Liver (tissue), 8 donors: ENCODE measurements at regions not wholly inside any gene's neighbourhood (a gene's known extent, or its start where the extent isn't known, plus 50 kb on each side); places are given as distances from the start of the nearest gene placed in this dataset.

Experiments used
- DNase-seq: peaks from one replicate; pipeline ENCODE4 v3.0.0-alpha.2; 2017; ENCODE audit warnings: low spot score
- H3K27ac ChIP-seq, 2 donors: one replicate each; pipeline ENCODE4 v1.7.0; 2013; ENCODE audit warnings: inconsistent platforms in 2 of 2, low read length in 2 of 2, control low read depth in 1 of 2, low read depth in 1 of 2, mild to moderate bottlenecking in 1 of 2
- H3K27me3 ChIP-seq, 4 donors: one replicate each; pipeline versions ENCODE4 v1.6.1 to v1.7.0; 2013; ENCODE audit warnings: low read length in 3 of 4, inconsistent platforms in 1 of 4, mild to moderate bottlenecking in 1 of 4, moderate library complexity in 1 of 4; ENCODE audit not compliant: control insufficient read depth in 4 of 4, insufficient read depth in 4 of 4
- H3K36me3 ChIP-seq, 4 donors: one replicate each; pipeline versions ENCODE4 v1.6.1 to v1.7.0; 2013; ENCODE audit warnings: low read length in 3 of 4, mild to moderate bottlenecking in 3 of 4, low read depth in 1 of 4, moderate library complexity in 1 of 4; ENCODE audit not compliant: control insufficient read depth in 4 of 4, insufficient read depth in 3 of 4
- H3K4me1 ChIP-seq, 4 donors: one replicate each; pipeline versions ENCODE4 v1.6.1 to v1.7.0; 2013; ENCODE audit warnings: low read length in 3 of 4, mild to moderate bottlenecking in 3 of 4, moderate library complexity in 1 of 4; ENCODE audit not compliant: control insufficient read depth in 4 of 4, insufficient read depth in 4 of 4
- H3K4me3 ChIP-seq, 3 donors: one replicate each; pipeline versions ENCODE4 v1.6.1 to v1.7.0; 2013; ENCODE audit warnings: low read length in 3 of 3, control low read depth in 1 of 3, low read depth in 1 of 3, mild to moderate bottlenecking in 1 of 3
- H3K9ac ChIP-seq, 2 donors: one replicate each; pipeline ENCODE4 v1.7.0; 2013; ENCODE audit warnings: low read length in 2 of 2, mild to moderate bottlenecking in 2 of 2, moderate library complexity in 2 of 2, control low read depth in 1 of 2, low read depth in 1 of 2
- H3K9me3 ChIP-seq, 4 donors: one replicate each; pipeline versions ENCODE4 v1.6.1 to v1.7.0; 2013; ENCODE audit warnings: low read length in 3 of 4; ENCODE audit not compliant: control insufficient read depth in 4 of 4
- EGR1 ChIP-seq, 2 donors: IDR thresholded peaks; 2 replicates each; pipeline ENCODE4 v1.6.1; 2016 to 2018; ENCODE audit warnings: antibody characterized with exemption in 2 of 2, low read depth in 2 of 2
- FOXA2 ChIP-seq: IDR thresholded peaks from 2 replicates; pipeline ENCODE4 v1.6.1; 2016; ENCODE audit warnings: antibody characterized with exemption
- GABPA ChIP-seq, 2 donors: IDR thresholded peaks in 1 of 2; conservative IDR thresholded peaks in 1 of 2; 2 replicates each; pipeline ENCODE4 v1.6.1; 2016; ENCODE audit warnings: antibody characterized with exemption in 2 of 2, mild to moderate bottlenecking in 1 of 2, moderate library complexity in 1 of 2
- HNF4A ChIP-seq, 2 donors: conservative IDR thresholded peaks; 2 replicates each; pipeline ENCODE4 v1.6.1; 2016; ENCODE audit warnings: antibody characterized with exemption in 2 of 2, mild to moderate bottlenecking in 2 of 2
- JUND ChIP-seq, 2 donors: IDR thresholded peaks; 2 replicates each; pipeline ENCODE4 v1.6.1; 2016; ENCODE audit warnings: antibody characterized with exemption in 2 of 2
- NR2F2 ChIP-seq: IDR thresholded peaks from 2 replicates; pipeline ENCODE4 v1.6.1; 2016; ENCODE audit warnings: antibody characterized with exemption
- RAD21 ChIP-seq, 2 donors: IDR thresholded peaks; 2 replicates each; pipeline ENCODE4 v1.6.1; 2016; ENCODE audit warnings: antibody characterized with exemption in 2 of 2, mild to moderate bottlenecking in 2 of 2
- RXRA ChIP-seq, 2 donors: IDR thresholded peaks; 2 replicates each; pipeline ENCODE4 v1.6.1; 2017 to 2018; ENCODE audit warnings: antibody characterized with exemption in 2 of 2, mild to moderate bottlenecking in 1 of 2
- TAF1 ChIP-seq: conservative IDR thresholded peaks from 2 replicates; pipeline ENCODE4 v1.6.1; 2016; ENCODE audit warnings: antibody characterized with exemption, mild to moderate bottlenecking
- YY1 ChIP-seq: IDR thresholded peaks from 2 replicates; pipeline ENCODE4 v1.6.1; 2016; ENCODE audit warnings: antibody characterized with exemption, mild to moderate bottlenecking
- WGBS: extraction: QIAGEN DNeasy Blood & Tissue Kit; methylation state at CpG from one replicate; pipeline ENCODE4 v1.1.7; 2013; 5-methylcytosine and 5-hydroxymethylcytosine counted together
- TF ChIP-seq, protein P1 (sequence below): IDR thresholded peaks from 2 replicates; pipeline ENCODE4 v1.6.1; 2016; ENCODE audit warnings: antibody characterized with exemption
- TF ChIP-seq, protein P2 (sequence below): fragments of 150-350 bp; IDR thresholded peaks from 2 replicates; pipeline ENCODE4 v1.5.1; 2017; ENCODE audit warnings: improper control_type of control experiment, low read depth, low read length; ENCODE audit not compliant: missing input control
- TF ChIP-seq, protein P3 (sequence below): IDR thresholded peaks from 2 replicates; pipeline ENCODE4 v1.6.1; 2016; ENCODE audit warnings: antibody characterized with exemption
- TF ChIP-seq, protein P4 (sequence below): IDR thresholded peaks from 2 replicates; pipeline ENCODE4 v1.6.1; 2016; ENCODE audit warnings: antibody characterized with exemption
- TF ChIP-seq, protein P5 (sequence below): IDR thresholded peaks from 2 replicates; pipeline ENCODE4 v1.6.1; 2016; ENCODE audit warnings: antibody characterized with exemption, mild to moderate bottlenecking
- donor health status: healthy.
- donor health status: healthy.
- donor health status: healthy.
- donor health status: healthy.
- donor health status: healthy.

DNA sequence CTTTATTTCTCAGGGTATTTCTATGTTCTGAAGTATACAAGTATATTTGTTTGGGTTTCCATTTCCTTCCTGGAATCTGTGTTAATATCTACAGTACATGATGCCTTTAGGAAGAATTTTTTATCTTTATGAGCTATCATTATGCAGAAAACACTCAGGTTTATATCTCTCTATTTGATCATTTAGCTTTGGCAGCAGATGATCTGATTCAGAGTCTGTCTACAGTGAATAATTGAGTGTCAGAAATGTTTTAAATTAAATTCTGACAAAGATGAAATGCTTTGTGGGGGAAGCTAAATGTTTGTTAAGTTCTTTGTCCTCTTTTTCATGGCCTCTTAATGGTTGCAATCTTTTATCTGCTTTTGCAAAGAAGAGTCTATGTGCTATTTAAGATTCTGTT, 2141.0 kb upstream of the ACO1 start:
- Histone ChIP-seq H3K27ac (no peak overlapping the region), H3K36me3 (no peaks in the 10 kb centered on the region), H3K27me3 (peaks cover 0 to 2% (median 0%) of the 10 kb centered on the region in 4 donors), H3K4me1 (no peaks in the 10 kb centered on the region), H3K9ac (no peak overlapping the region), H3K4me3 (no peak overlapping the region), H3K9me3 (no peaks in the 10 kb centered on the region)
- DNase-seq: no peak
- TF ChIP-seq, protein P1, sequence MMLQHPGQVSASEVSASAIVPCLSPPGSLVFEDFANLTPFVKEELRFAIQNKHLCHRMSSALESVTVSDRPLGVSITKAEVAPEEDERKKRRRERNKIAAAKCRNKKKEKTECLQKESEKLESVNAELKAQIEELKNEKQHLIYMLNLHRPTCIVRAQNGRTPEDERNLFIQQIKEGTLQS: no peak
- TF ChIP-seq NR2F2 (no peak), RXRA (IDR thresholded peaks at IDR 0.05) (no peak), EGR1 (IDR thresholded peaks at IDR 0.05; ENCODE audit: low read depth in 2 of 2) (no peak), JUND (IDR thresholded peaks at IDR 0.05) (no peak), RAD21 (IDR thresholded peaks at IDR 0.05) (no peak), FOXA2 (no peak), TAF1 (no peak), HNF4A (conservative IDR thresholded peaks at IDR 0.05) (no peak), GABPA (IDR thresholded peaks at IDR 0.05 in 1 of 2, conservative IDR thresholded peaks at IDR 0.05 in 1 of 2) (no peak)
- TF ChIP-seq, protein P2, sequence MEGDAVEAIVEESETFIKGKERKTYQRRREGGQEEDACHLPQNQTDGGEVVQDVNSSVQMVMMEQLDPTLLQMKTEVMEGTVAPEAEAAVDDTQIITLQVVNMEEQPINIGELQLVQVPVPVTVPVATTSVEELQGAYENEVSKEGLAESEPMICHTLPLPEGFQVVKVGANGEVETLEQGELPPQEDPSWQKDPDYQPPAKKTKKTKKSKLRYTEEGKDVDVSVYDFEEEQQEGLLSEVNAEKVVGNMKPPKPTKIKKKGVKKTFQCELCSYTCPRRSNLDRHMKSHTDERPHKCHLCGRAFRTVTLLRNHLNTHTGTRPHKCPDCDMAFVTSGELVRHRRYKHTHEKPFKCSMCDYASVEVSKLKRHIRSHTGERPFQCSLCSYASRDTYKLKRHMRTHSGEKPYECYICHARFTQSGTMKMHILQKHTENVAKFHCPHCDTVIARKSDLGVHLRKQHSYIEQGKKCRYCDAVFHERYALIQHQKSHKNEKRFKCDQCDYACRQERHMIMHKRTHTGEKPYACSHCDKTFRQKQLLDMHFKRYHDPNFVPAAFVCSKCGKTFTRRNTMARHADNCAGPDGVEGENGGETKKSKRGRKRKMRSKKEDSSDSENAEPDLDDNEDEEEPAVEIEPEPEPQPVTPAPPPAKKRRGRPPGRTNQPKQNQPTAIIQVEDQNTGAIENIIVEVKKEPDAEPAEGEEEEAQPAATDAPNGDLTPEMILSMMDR: no peak
- TF ChIP-seq, protein P3, sequence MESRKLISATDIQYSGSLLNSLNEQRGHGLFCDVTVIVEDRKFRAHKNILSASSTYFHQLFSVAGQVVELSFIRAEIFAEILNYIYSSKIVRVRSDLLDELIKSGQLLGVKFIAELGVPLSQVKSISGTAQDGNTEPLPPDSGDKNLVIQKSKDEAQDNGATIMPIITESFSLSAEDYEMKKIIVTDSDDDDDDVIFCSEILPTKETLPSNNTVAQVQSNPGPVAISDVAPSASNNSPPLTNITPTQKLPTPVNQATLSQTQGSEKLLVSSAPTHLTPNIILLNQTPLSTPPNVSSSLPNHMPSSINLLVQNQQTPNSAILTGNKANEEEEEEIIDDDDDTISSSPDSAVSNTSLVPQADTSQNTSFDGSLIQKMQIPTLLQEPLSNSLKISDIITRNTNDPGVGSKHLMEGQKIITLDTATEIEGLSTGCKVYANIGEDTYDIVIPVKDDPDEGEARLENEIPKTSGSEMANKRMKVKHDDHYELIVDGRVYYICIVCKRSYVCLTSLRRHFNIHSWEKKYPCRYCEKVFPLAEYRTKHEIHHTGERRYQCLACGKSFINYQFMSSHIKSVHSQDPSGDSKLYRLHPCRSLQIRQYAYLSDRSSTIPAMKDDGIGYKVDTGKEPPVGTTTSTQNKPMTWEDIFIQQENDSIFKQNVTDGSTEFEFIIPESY: no peak
- TF ChIP-seq, protein P4, sequence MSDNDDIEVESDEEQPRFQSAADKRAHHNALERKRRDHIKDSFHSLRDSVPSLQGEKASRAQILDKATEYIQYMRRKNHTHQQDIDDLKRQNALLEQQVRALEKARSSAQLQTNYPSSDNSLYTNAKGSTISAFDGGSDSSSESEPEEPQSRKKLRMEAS: no peak

DNA sequence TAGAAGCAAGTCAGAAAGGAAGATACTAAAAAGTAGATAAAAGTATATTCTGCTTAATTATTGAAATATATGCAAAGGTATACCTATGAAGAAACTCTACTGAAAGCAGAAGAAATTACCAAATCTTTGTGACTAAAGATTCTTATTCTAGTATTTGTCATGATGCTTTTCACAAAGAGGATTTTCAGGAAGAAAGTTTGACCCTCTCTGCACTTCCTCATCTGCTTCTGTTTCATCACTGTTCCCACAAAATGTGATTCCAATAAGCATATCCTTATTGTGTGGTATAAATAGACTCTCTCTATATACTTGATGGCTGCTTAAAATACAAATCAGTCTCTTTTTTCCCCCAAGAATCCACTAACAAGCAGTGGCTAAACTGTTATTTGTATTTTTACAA, 2139.6 kb upstream of the ACO1 start:
- no peak for DNase-seq
- no peak overlapping the region for H3K27ac ChIP-seq
- H3K9me3 ChIP-seq: no peaks in the 10 kb centered on the region
- H3K4me1 ChIP-seq: no peaks in the 10 kb centered on the region
- TF ChIP-seq, protein P1: no peak
- TF ChIP-seq YY1: no peak
- H3K27me3 ChIP-seq: peaks cover 0 to 2% (median 0%) of the 10 kb centered on the region in 4 donors
- H3K4me3 ChIP-seq: no peak overlapping the region
- no peak overlapping the region for H3K9ac ChIP-seq
- no peaks in the 10 kb centered on the region for H3K36me3 ChIP-seq

DNA sequence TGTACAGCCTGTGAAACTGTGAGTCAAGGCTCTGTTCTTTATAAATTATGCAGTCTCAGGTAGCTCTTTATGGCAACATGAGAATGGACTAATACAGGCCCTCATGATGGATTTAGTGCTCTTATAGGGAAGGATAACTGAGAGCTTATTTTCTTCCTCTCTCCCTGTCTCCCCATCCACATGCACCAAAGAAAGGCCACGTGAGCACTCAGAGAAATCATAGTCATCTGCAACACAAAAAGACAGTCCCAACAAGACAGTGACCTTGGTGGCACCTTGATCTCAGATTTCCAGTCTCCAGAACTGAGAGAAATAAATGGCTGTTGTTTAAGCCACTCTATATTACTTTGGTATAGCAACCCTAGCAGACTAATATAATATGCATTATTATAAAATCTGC, 2133.6 kb upstream of the ACO1 start:
- no peaks in the 10 kb centered on the region for H3K4me1 ChIP-seq
- no peak overlapping the region for H3K9ac ChIP-seq
- no peak for DNase-seq
- H3K27ac ChIP-seq: no peak overlapping the region
- H3K27me3 ChIP-seq: no peaks in the 10 kb centered on the region
- H3K36me3 ChIP-seq: no peaks in the 10 kb centered on the region
- WGBS: 36% methylated on average over 1 of the region's 1 CpG
- H3K4me3 ChIP-seq: no peak overlapping the region
- no peaks in the 10 kb centered on the region for H3K9me3 ChIP-seq
- no peak for TF ChIP-seq FOXA2
- TF ChIP-seq JUND (IDR thresholded peaks at IDR 0.05): no peak
- TF ChIP-seq, protein P5, sequence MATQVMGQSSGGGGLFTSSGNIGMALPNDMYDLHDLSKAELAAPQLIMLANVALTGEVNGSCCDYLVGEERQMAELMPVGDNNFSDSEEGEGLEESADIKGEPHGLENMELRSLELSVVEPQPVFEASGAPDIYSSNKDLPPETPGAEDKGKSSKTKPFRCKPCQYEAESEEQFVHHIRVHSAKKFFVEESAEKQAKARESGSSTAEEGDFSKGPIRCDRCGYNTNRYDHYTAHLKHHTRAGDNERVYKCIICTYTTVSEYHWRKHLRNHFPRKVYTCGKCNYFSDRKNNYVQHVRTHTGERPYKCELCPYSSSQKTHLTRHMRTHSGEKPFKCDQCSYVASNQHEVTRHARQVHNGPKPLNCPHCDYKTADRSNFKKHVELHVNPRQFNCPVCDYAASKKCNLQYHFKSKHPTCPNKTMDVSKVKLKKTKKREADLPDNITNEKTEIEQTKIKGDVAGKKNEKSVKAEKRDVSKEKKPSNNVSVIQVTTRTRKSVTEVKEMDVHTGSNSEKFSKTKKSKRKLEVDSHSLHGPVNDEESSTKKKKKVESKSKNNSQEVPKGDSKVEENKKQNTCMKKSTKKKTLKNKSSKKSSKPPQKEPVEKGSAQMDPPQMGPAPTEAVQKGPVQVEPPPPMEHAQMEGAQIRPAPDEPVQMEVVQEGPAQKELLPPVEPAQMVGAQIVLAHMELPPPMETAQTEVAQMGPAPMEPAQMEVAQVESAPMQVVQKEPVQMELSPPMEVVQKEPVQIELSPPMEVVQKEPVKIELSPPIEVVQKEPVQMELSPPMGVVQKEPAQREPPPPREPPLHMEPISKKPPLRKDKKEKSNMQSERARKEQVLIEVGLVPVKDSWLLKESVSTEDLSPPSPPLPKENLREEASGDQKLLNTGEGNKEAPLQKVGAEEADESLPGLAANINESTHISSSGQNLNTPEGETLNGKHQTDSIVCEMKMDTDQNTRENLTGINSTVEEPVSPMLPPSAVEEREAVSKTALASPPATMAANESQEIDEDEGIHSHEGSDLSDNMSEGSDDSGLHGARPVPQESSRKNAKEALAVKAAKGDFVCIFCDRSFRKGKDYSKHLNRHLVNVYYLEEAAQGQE: no peak
- no peak for TF ChIP-seq RAD21 (IDR thresholded peaks at IDR 0.05)
- TF ChIP-seq, protein P1: no peak
- no peak for TF ChIP-seq HNF4A (conservative IDR thresholded peaks at IDR 0.05)
- TF ChIP-seq RXRA (IDR thresholded peaks at IDR 0.05): no peak
- TF ChIP-seq YY1: no peak
- no peak for TF ChIP-seq TAF1
- no peak for TF ChIP-seq GABPA (IDR thresholded peaks at IDR 0.05 in 1 of 2, conservative IDR thresholded peaks at IDR 0.05 in 1 of 2)
- TF ChIP-seq, protein P2: no peak
